H9 (cell line): ENCODE measurements at regions not wholly inside any gene's neighbourhood (a gene's known extent, or its start where the extent isn't known, plus 50 kb on each side); places are given as distances from the start of the nearest gene placed in this dataset.
A peak's percentile ranks its signal among the peaks of the same experiment; 100 is the strongest.

Experiments used
- DNase-seq: peaks from one replicate; pipeline ENCODE4 v3.0.0-alpha.2; 2017
- H2AFZ ChIP-seq: one replicate; pipeline ENCODE4 v1.6.1; 2013; ENCODE audit warnings: mild to moderate bottlenecking, low read length, control low read depth, moderate library complexity
- H2AK5ac ChIP-seq: 2 replicates; pipeline ENCODE4 v1.6.1; 2013; ENCODE audit warnings: low read length, control low read depth, mixed read lengths; ENCODE audit not compliant: insufficient read length
- H2BK120ac ChIP-seq: one replicate; pipeline ENCODE4 v1.6.1; 2013; ENCODE audit warnings: low read depth, mild to moderate bottlenecking, low read length, control low read depth, inconsistent platforms; ENCODE audit not compliant: poor library complexity, severe bottlenecking
- H2BK12ac ChIP-seq: 2 replicates; pipeline ENCODE4 v1.6.1; 2013; ENCODE audit warnings: low read length, control low read depth, mixed read lengths, low read depth; ENCODE audit not compliant: insufficient read length
- H2BK15ac ChIP-seq: 2 replicates; pipeline ENCODE4 v1.6.1; 2013; ENCODE audit warnings: low read depth, low read length, control low read depth
- H2BK20ac ChIP-seq: one replicate; pipeline ENCODE4 v1.6.1; 2013; ENCODE audit warnings: low read depth, mild to moderate bottlenecking, low read length, control low read depth, inconsistent platforms; ENCODE audit not compliant: poor library complexity, severe bottlenecking
- H2BK5ac ChIP-seq: 2 replicates; pipeline ENCODE4 v1.6.1; 2013; ENCODE audit warnings: low read length, control low read depth, mixed read lengths; ENCODE audit not compliant: insufficient read length
- H3K14ac ChIP-seq: 2 replicates; pipeline ENCODE4 v1.6.1; 2013; ENCODE audit warnings: low read length, control low read depth; ENCODE audit not compliant: insufficient read depth
- H3K18ac ChIP-seq: 2 replicates; pipeline ENCODE4 v1.6.1; 2013; ENCODE audit warnings: low read depth, mild to moderate bottlenecking, mixed read lengths, low read length, control low read depth; ENCODE audit not compliant: insufficient read length
- H3K23ac ChIP-seq: 2 replicates; pipeline ENCODE4 v1.6.1; 2013; ENCODE audit warnings: low read length, control low read depth, mixed read lengths, low read depth; ENCODE audit not compliant: insufficient read length
- H3K23me2 ChIP-seq: 2 replicates; pipeline ENCODE4 v1.6.1; 2013; ENCODE audit warnings: low read depth, mild to moderate bottlenecking, mixed read lengths, low read length, control low read depth; ENCODE audit not compliant: insufficient read length, poor library complexity, severe bottlenecking
- H3K27ac ChIP-seq: 2 replicates; pipeline ENCODE4 v1.5.1; 2013; ENCODE audit warnings: low read length, control low read depth, mixed read lengths, low read depth; ENCODE audit not compliant: insufficient read length
- H3K27me3 ChIP-seq: 2 replicates; pipeline ENCODE4 v1.6.1; 2013; ENCODE audit warnings: low read length, control low read depth, inconsistent platforms; ENCODE audit not compliant: insufficient read depth
- H3K4ac ChIP-seq: 2 replicates; pipeline ENCODE4 v1.6.1; 2013; ENCODE audit warnings: low read depth, mild to moderate bottlenecking, control low read depth, inconsistent platforms, low read length, moderate library complexity
- H3K4me1 ChIP-seq: 2 replicates; pipeline ENCODE4 v1.6.1; 2013; ENCODE audit warnings: low read length, control low read depth, inconsistent platforms; ENCODE audit not compliant: insufficient read depth
- H3K4me2 ChIP-seq: 2 replicates; pipeline ENCODE4 v1.6.1; 2013; ENCODE audit warnings: low read length, control low read depth, mixed read lengths; ENCODE audit not compliant: insufficient read length, insufficient read depth
- H3K56ac ChIP-seq: 2 replicates; pipeline ENCODE4 v1.6.1; 2013; ENCODE audit warnings: low read depth, mild to moderate bottlenecking, mixed read lengths, low read length, control low read depth; ENCODE audit not compliant: insufficient read length
- H3K79me1 ChIP-seq: 2 replicates; pipeline ENCODE4 v1.6.1; 2013; ENCODE audit warnings: low read depth, mild to moderate bottlenecking, moderate library complexity, low read length, control low read depth, inconsistent platforms; ENCODE audit not compliant: insufficient read depth, poor library complexity, severe bottlenecking
- H3K79me2 ChIP-seq: 2 replicates; pipeline ENCODE4 v1.6.1; 2013; ENCODE audit warnings: low read length, control low read depth, inconsistent platforms; ENCODE audit not compliant: insufficient read depth
- H3K9ac ChIP-seq: 2 replicates; pipeline ENCODE4 v1.6.1; 2013; ENCODE audit warnings: low read length, control low read depth, mixed read lengths; ENCODE audit not compliant: insufficient read length; ENCODE audit errors: extremely low read depth
- H3K9me3 ChIP-seq: one replicate; pipeline ENCODE4 v1.6.1; 2013; ENCODE audit warnings: low read depth, low read length, inconsistent platforms; ENCODE audit not compliant: control insufficient read depth
- H3T11ph ChIP-seq: one replicate; pipeline ENCODE4 v1.6.1; 2013; ENCODE audit warnings: mild to moderate bottlenecking, low read length, control low read depth, inconsistent platforms
- H4K20me1 ChIP-seq: one replicate; pipeline ENCODE4 v1.6.1; 2013; ENCODE audit not compliant: control insufficient read depth, insufficient read length, insufficient read depth
- H4K5ac ChIP-seq: 2 replicates; pipeline ENCODE4 v1.6.1; 2013; ENCODE audit warnings: low read depth, mild to moderate bottlenecking, mixed read lengths, low read length, control low read depth; ENCODE audit not compliant: insufficient read length
- H4K8ac ChIP-seq: replicated peaks from 2 replicates; pipeline ENCODE4 v1.6.1; 2013; ENCODE audit warnings: low read length, control low read depth, mixed read lengths, low read depth; ENCODE audit not compliant: insufficient read length
- H4K91ac ChIP-seq: 2 replicates; pipeline ENCODE4 v1.6.1; 2013; ENCODE audit warnings: low read depth, mild to moderate bottlenecking, moderate library complexity, mixed read lengths, low read length, control low read depth; ENCODE audit not compliant: insufficient read length
- H3K27ac Mint-ChIP-seq, 3 experiments: 2 replicates in 2 of 3; 3 replicates in 1 of 3; pipeline ENCODE4 v1.8.0; 2020 to 2021; ENCODE audit warnings: mixed read lengths in 3 of 3, mild to moderate bottlenecking in 1 of 3, moderate library complexity in 1 of 3
- H3K27me3 Mint-ChIP-seq: 2 replicates; pipeline ENCODE4 v1.8.0; 2021; ENCODE audit warnings: low read depth, mild to moderate bottlenecking, moderate library complexity, mixed read lengths
- H3K36me3 Mint-ChIP-seq, 3 experiments: 2 replicates in 2 of 3; 3 replicates in 1 of 3; pipeline ENCODE4 v1.8.0; 2020 to 2021; ENCODE audit warnings: low read depth in 3 of 3, mixed read lengths in 3 of 3; ENCODE audit not compliant: insufficient read depth in 1 of 3
- H3K4me1 Mint-ChIP-seq, 2 experiments: 2 replicates each; pipeline ENCODE4 v1.8.0; 2020; ENCODE audit warnings: mixed read lengths in 2 of 2
- H3K4me3 Mint-ChIP-seq, 2 experiments: 2 replicates in 1 of 2; 3 replicates in 1 of 2; pipeline ENCODE4 v1.8.0; 2020 to 2021; ENCODE audit warnings: mild to moderate bottlenecking in 2 of 2, mixed read lengths in 2 of 2, moderate library complexity in 1 of 2
- H3K9me3 Mint-ChIP-seq, 2 experiments: 2 replicates in 1 of 2; 3 replicates in 1 of 2; pipeline ENCODE4 v1.8.0; 2020; ENCODE audit warnings: mild to moderate bottlenecking in 2 of 2, mixed read lengths in 2 of 2, moderate library complexity in 1 of 2
- CTCF ChIP-seq: fragments of 200-600 bp; sonication (generic); conservative IDR thresholded peaks from 3 replicates; pipeline ENCODE4 v1.8.0; 2021; ENCODE audit warnings: antibody characterized with exemption, mild to moderate bottlenecking
- WGBS: extraction: QIAGEN DNeasy Blood & Tissue Kit; methylation state at CpG from one replicate; pipeline ENCODE4 v1.1.7; 2013; ENCODE audit warnings: missing lambda C conversion rate, low lambda C conversion rate, mixed read lengths; ENCODE audit not compliant: insufficient read length; ENCODE audit errors: extremely low coverage; 5-methylcytosine and 5-hydroxymethylcytosine counted together

DNA sequence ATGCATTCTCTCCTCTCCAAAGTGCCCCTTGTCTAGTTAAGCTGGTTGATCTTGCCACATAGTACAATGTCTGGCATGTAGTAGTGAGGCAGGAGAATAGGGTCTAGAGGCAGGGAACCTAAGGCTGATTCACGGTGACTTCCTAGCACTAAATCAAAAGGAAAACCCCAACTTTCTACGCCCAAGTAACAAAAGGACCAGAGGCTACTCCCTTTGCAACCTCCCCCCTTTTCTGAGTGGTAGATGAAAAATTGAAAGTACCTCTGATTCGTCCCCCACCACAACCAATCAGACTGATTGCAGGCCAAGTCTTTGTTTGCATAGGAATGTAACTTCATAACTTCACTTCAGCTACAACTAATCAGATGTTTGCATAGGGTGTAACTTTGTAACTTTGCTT lies 278.8 kb downstream of the PSAT1 start:
- H4K8ac ChIP-seq, result no peak overlapping the region
- peak overlapping the region in 1 of 3 experiments; percentile 68; a peak in 2 of 7 replicates for H3K27ac Mint-ChIP-seq
- no peak overlapping the region for H3K14ac ChIP-seq
- H3K36me3 Mint-ChIP-seq, result no peaks in the 10 kb centered on the region
- no peak overlapping the region for H2BK20ac ChIP-seq
- H3T11ph ChIP-seq, result no peak overlapping the region
- H3K18ac ChIP-seq, result no peak overlapping the region
- no peak overlapping the region for H2BK5ac ChIP-seq
- no peaks in the 10 kb centered on the region for H3K9me3 Mint-ChIP-seq
- no peak overlapping the region for H3K9ac ChIP-seq
- no peak for TF ChIP-seq CTCF
- H3K23ac ChIP-seq, result no peak overlapping the region
- no peaks in the 10 kb centered on the region for H3K27me3 ChIP-seq
- no peak overlapping the region for H3K56ac ChIP-seq
- no peak overlapping the region for H2AFZ ChIP-seq
- no CpG with 5 or more reads among the region's 3 CpGs for WGBS
- H2BK12ac ChIP-seq, result no peak overlapping the region
- H2BK120ac ChIP-seq, result no peak overlapping the region
- H2AK5ac ChIP-seq, result no peak overlapping the region
- no peak overlapping the region for H3K4ac ChIP-seq
- H3K4me1 Mint-ChIP-seq, result peaks cover 41 to 53% of the 10 kb centered on the region in 2 experiments
- no peaks in the 10 kb centered on the region for H3K23me2 ChIP-seq
- no peaks in the 10 kb centered on the region for H4K20me1 ChIP-seq
- H4K5ac ChIP-seq, result no peak overlapping the region
- H3K27ac ChIP-seq, result no peak overlapping the region
- H2BK15ac ChIP-seq, result no peak overlapping the region
- no peaks in the 10 kb centered on the region for H3K79me2 ChIP-seq
- no peaks in the 10 kb centered on the region for H3K79me1 ChIP-seq
- H3K9me3 ChIP-seq, result no peaks in the 10 kb centered on the region
- H4K91ac ChIP-seq, result no peak overlapping the region
- no peaks in the 10 kb centered on the region for H3K27me3 Mint-ChIP-seq
- H3K4me3 Mint-ChIP-seq, result no peak overlapping the region
- H3K4me1 ChIP-seq, result peaks cover 3% of the 10 kb centered on the region; the same call in 1 of the 2 replicates
- no peak overlapping the region for H3K4me2 ChIP-seq
- DNase-seq, result no peak
